Keratinocyte (primary cell): ENCODE measurements at regions not wholly inside any gene's neighbourhood (a gene's known extent, or its start where the extent isn't known, plus 50 kb on each side); places are given as distances from the start of the nearest gene placed in this dataset.
A peak's percentile ranks its signal among the peaks of the same experiment; 100 is the strongest.

Experiments
- DNase-seq: peaks from one replicate; pipeline ENCODE4 v3.0.0-alpha.2; 2011; ENCODE audit warnings: low read depth, missing footprints, low spot score
- FAIRE-seq: peaks from 2 replicates; lab custom pipeline; 2011; peaks lifted over from hg19 to GRCh38; lab: Jason Lieb, UNC
- H2AFZ ChIP-seq: 2 replicates; pipeline ENCODE4 v1.6.0; 2012; ENCODE audit warnings: low read length, control low read depth, inconsistent platforms; ENCODE audit not compliant: control insufficient read depth
- H3K27ac ChIP-seq: 2 replicates; pipeline ENCODE4 v1.5.1; 2011; ENCODE audit warnings: low read length; ENCODE audit not compliant: control insufficient read depth, insufficient read depth
- H3K27me3 ChIP-seq: 3 replicates; pipeline ENCODE4 v1.6.0; 2011; ENCODE audit warnings: low read length; ENCODE audit not compliant: control insufficient read depth, insufficient read depth; ENCODE audit errors: extremely low read depth
- H3K36me3 ChIP-seq, 2 experiments: 2 replicates in 1 of 2; 3 replicates in 1 of 2; pipeline ENCODE4 v1.5.1; 2011; ENCODE audit warnings: low read length in 2 of 2, mild to moderate bottlenecking in 1 of 2; ENCODE audit not compliant: control insufficient read depth in 2 of 2, insufficient read depth in 2 of 2; ENCODE audit errors: extremely low read depth in 1 of 2
- H3K4me1 ChIP-seq: 3 replicates; pipeline ENCODE4 v1.5.1; 2011; ENCODE audit warnings: low read length; ENCODE audit not compliant: control insufficient read depth, insufficient read depth; ENCODE audit errors: extremely low read depth
- H3K4me2 ChIP-seq: 3 replicates; pipeline ENCODE4 v1.6.0; 2011; ENCODE audit warnings: low read depth, low read length; ENCODE audit not compliant: control insufficient read depth, insufficient read depth; ENCODE audit errors: extremely low read depth
- H3K4me3 ChIP-seq, 3 experiments: fragments of 200-600 bp in 1 of 3; sonication (generic) in 1 of 3; 2 replicates in 2 of 3; 3 replicates in 1 of 3; pipeline ENCODE4 v1.5.1; 2011 to 2016; ENCODE audit warnings: low read length in 3 of 3, mild to moderate bottlenecking in 3 of 3, control low read depth in 2 of 3, inconsistent platforms in 1 of 3, low read depth in 1 of 3, mixed read lengths in 1 of 3, mixed run types in 1 of 3, moderate library complexity in 1 of 3; ENCODE audit not compliant: control insufficient read depth in 2 of 3, insufficient read depth in 2 of 3; ENCODE audit errors: extremely low read depth in 1 of 3
- H3K79me2 ChIP-seq: 2 replicates; pipeline ENCODE4 v1.6.0; 2012; ENCODE audit warnings: low read length; ENCODE audit not compliant: control insufficient read depth, insufficient read depth
- H3K9ac ChIP-seq: 3 replicates; pipeline ENCODE4 v1.6.0; 2011; ENCODE audit warnings: low read length; ENCODE audit not compliant: control insufficient read depth, insufficient read depth; ENCODE audit errors: extremely low read depth
- H3K9me1 ChIP-seq: 3 replicates; pipeline ENCODE4 v1.6.0; 2011; ENCODE audit warnings: low read length; ENCODE audit not compliant: control insufficient read depth, insufficient read depth; ENCODE audit errors: extremely low read depth
- H3K9me3 ChIP-seq: 2 replicates; pipeline ENCODE4 v1.5.1; 2012; ENCODE audit warnings: low read depth, low read length; ENCODE audit not compliant: control insufficient read depth
- H4K20me1 ChIP-seq: 3 replicates; pipeline ENCODE4 v1.6.0; 2011; ENCODE audit warnings: low read length; ENCODE audit not compliant: control insufficient read depth, insufficient read depth; ENCODE audit errors: extremely low read depth
- EZH2 ChIP-seq: IDR thresholded peaks from one replicate; pipeline ENCODE4 v1.6.1; 2012; ENCODE audit warnings: inconsistent platforms, mild to moderate bottlenecking, low read length, moderate library complexity
- dilution Hi-C: fragments of 300-500 bp; cut with MboI; formaldehyde crosslinking; loops from one replicate; pipeline ENCODE4 v1.7.0; 2020; ENCODE audit warnings: low sequenced_read_pairs; ENCODE audit not compliant: extremely low pct_ligation_motif_present
- TF ChIP-seq, protein P1 (sequence below), 3 experiments: IDR thresholded peaks in 1 of 3; conservative IDR thresholded peaks in 1 of 3; optimal IDR thresholded peaks in 1 of 3; 2 replicates in 2 of 3; 3 replicates in 1 of 3; pipeline versions ENCODE3 to v1.5.1; 2011; ENCODE audit warnings: low read length in 3 of 3, mild to moderate bottlenecking in 3 of 3, moderate library complexity in 2 of 3, control low read depth in 1 of 3, inconsistent platforms in 1 of 3; ENCODE audit not compliant: insufficient read depth in 2 of 3; ENCODE audit errors: extremely low read depth in 1 of 3

- FAIRE-seq: no peak
- Histone ChIP-seq H3K27me3 (no peaks in the 10 kb centered on the region), H3K27ac (no peak overlapping the region), H3K4me1 (peaks cover 19% of the 10 kb centered on the region), H3K9ac (no peak overlapping the region), H3K9me1 (no peaks in the 10 kb centered on the region), H3K36me3 (no peaks in the 10 kb centered on the region), H2AFZ (no peak overlapping the region), H3K4me3 (no peak overlapping the region), H3K79me2 (no peaks in the 10 kb centered on the region), H4K20me1 (no peaks in the 10 kb centered on the region), H3K4me2 (no peak overlapping the region), H3K9me3 (no peaks in the 10 kb centered on the region)
- DNase-seq: peak; percentile 33
- TF ChIP-seq EZH2: no peak
- TF ChIP-seq, protein P1, sequence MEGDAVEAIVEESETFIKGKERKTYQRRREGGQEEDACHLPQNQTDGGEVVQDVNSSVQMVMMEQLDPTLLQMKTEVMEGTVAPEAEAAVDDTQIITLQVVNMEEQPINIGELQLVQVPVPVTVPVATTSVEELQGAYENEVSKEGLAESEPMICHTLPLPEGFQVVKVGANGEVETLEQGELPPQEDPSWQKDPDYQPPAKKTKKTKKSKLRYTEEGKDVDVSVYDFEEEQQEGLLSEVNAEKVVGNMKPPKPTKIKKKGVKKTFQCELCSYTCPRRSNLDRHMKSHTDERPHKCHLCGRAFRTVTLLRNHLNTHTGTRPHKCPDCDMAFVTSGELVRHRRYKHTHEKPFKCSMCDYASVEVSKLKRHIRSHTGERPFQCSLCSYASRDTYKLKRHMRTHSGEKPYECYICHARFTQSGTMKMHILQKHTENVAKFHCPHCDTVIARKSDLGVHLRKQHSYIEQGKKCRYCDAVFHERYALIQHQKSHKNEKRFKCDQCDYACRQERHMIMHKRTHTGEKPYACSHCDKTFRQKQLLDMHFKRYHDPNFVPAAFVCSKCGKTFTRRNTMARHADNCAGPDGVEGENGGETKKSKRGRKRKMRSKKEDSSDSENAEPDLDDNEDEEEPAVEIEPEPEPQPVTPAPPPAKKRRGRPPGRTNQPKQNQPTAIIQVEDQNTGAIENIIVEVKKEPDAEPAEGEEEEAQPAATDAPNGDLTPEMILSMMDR (optimal IDR thresholded peaks at IDR 0.05 in 1 of 3, IDR thresholded peaks at IDR 0.05 in 1 of 3, conservative IDR thresholded peaks at IDR 0.05 in 1 of 3; ENCODE audit: extremely low read depth in 1 of 3, insufficient read depth in 2 of 3, low read length in 3 of 3): no peak
- dilution Hi-C loops: no loop called here
Observed at GRCh38 chr7:110105840-110106239, 985.1 kb upstream of the LRRN3 start.

DNA sequence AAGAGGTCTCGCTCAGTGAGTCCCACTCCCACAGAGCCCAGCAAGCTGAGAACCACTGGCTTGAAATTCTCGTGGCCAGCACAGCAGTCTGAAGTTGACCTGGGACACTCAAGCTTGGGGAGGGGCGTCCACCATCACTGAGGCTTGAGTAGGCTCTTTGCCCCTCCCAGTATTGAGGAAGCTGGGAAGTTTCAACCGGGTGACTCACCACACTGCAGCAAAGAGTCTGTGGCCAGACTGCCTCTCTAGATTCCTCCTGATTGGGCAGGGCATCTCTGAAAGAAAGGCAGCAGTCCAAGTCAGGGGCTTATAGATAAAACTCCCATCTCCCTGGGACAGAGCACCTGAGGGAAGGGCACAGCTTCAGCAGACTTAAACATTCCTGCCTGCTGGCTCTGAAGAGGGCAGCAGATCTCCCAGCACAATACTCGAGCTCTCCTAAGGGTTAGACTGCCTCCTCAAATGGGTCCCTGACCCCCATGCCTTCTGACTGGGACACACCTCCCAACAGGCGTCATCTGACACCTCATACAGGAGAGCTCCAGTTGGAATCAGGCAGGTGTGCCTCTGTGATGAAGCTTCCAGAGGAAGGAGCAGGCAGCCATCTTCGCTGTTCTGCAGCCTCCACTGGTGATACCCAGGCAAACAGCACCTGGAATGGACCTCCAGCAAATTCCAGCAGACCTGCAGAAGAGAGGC, 970.9 kb upstream of the LRRN3 start:
- Histone ChIP-seq H3K4me3 (no peak overlapping the region), H3K9me3 (no peaks in the 10 kb centered on the region), H3K27me3 (no peaks in the 10 kb centered on the region), H3K27ac (no peak overlapping the region), H2AFZ (no peak overlapping the region), H4K20me1 (no peaks in the 10 kb centered on the region), H3K4me2 (no peak overlapping the region), H3K4me1 (no peaks in the 10 kb centered on the region), H3K36me3 (no peaks in the 10 kb centered on the region), H3K9ac (no peak overlapping the region), H3K79me2 (no peaks in the 10 kb centered on the region), H3K9me1 (no peaks in the 10 kb centered on the region)
- FAIRE-seq: no peak
- TF ChIP-seq, protein P1 (optimal IDR thresholded peaks at IDR 0.05 in 1 of 3, IDR thresholded peaks at IDR 0.05 in 1 of 3, conservative IDR thresholded peaks at IDR 0.05 in 1 of 3; ENCODE audit: extremely low read depth in 1 of 3, insufficient read depth in 2 of 3, low read length in 3 of 3): no peak
- no peak for TF ChIP-seq EZH2
- dilution Hi-C loops: no loop called here
- DNase-seq: no peak
